ENCODE measurements at regions not wholly inside any gene's neighbourhood (a gene's known extent, or its start where the extent isn't known, plus 50 kb on each side); places are given as distances from the start of the nearest gene placed in this dataset.

DNA sequence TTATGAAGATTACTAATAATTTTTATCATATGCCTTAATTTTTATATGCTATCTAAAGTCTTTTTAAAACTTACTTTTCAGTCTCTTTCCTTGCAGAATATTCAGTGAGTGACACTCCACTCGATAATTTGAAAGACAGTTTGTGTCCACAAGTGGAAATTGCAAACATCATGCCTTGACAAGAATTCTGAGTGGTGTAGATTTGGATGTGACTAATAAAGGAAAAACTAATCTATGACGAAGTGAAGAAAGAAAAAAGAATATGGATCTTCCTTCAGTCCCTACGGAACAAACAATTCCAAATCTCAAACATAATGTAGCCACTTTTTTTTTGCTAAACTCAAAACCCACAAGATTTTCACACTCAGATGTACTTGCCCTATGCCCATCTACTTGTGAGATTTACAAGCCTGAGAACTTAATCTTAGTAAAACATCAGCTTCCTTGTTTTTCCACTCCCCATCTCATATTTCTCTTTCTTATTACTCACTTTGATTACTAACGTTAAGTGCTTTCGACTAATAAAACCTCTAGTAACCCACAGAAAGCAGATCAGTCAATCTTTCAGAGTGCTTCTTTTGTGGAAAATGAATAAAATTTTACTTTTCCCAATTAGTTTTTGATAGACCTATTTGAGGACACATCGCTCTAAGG lies 1155.8 kb downstream of the GRIK2 start:
- TF ChIP-seq CBX5 (CRISPR knock-in tag; IDR thresholded peaks at IDR 0.05; ENCODE audit: borderline replicate concordance), result no peak
- TF ChIP-seq, protein P1, sequence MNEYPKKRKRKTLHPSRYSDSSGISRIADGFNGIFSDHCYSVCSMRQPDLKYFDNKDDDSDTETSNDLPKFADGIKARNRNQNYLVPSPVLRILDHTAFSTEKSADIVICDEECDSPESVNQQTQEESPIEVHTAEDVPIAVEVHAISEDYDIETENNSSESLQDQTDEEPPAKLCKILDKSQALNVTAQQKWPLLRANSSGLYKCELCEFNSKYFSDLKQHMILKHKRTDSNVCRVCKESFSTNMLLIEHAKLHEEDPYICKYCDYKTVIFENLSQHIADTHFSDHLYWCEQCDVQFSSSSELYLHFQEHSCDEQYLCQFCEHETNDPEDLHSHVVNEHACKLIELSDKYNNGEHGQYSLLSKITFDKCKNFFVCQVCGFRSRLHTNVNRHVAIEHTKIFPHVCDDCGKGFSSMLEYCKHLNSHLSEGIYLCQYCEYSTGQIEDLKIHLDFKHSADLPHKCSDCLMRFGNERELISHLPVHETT (CRISPR knock-in tag; conservative IDR thresholded peaks at IDR 0.05), result no peak
- no peak for TF ChIP-seq MBD4 (IDR thresholded peaks at IDR 0.05; ENCODE audit: borderline replicate concordance, low read length)
- TF ChIP-seq, protein P2, sequence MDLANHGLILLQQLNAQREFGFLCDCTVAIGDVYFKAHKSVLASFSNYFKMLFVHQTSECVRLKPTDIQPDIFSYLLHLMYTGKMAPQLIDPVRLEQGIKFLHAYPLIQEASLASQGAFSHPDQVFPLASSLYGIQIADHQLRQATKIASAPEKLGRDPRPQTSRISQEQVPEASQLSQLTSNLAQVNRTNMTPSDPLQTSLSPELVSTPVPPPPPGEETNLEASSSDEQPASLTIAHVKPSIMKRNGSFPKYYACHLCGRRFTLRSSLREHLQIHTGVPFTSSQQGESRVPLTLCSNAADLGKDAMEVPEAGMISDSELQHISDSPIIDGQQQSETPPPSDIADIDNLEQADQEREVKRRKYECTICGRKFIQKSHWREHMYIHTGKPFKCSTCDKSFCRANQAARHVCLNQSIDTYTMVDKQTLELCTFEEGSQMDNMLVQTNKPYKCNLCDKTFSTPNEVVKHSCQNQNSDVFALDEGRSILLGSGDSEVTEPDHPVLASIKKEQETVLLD (CRISPR knock-in tag; IDR thresholded peaks at IDR 0.05; ENCODE audit: low read depth), result no peak

Measured in HepG2 (cell line).